ENCODE measurements at regions not wholly inside any gene's neighbourhood (a gene's known extent, or its start where the extent isn't known, plus 50 kb on each side); places are given as distances from the start of the nearest gene placed in this dataset.

GRCh38 chr12:105944628-105945027, 194.1 kb downstream of the NUAK1 start:
- H4K8ac ChIP-seq (ENCODE audit: low read depth, low read length), result no peak overlapping the region
- no peak overlapping the region for H3K18ac ChIP-seq (ENCODE audit: low read length)
- H3K4ac ChIP-seq (ENCODE audit: low read depth, low read length), result no peak overlapping the region
- no peak overlapping the region for H3K23ac ChIP-seq (ENCODE audit: low read length)
- H3K79me1 ChIP-seq (ENCODE audit: low read length), result no peaks in the 10 kb centered on the region
- H4K12ac ChIP-seq (ENCODE audit: low read depth, low read length), result no peak overlapping the region
- H3K4me2 ChIP-seq (ENCODE audit: low read length), result no peak overlapping the region
- H2BK5ac ChIP-seq (ENCODE audit: low read depth, low read length, poor library complexity), result no peak overlapping the region
- H3K36me3 ChIP-seq (ENCODE audit: control insufficient read depth in 1 of 2, insufficient read depth in 2 of 2, low read length in 2 of 2), result no peaks in the 10 kb centered on the region
- H2BK12ac ChIP-seq (ENCODE audit: low read length), result no peak overlapping the region
- no peak overlapping the region for H2BK120ac ChIP-seq (ENCODE audit: insufficient read depth, low read length, poor library complexity)
- no peak overlapping the region for H4K91ac ChIP-seq (ENCODE audit: low read depth, low read length)
- peaks cover 0 to 3% of the 10 kb centered on the region in 2 experiments for H3K4me1 ChIP-seq (ENCODE audit: control insufficient read depth in 1 of 2, insufficient read depth in 2 of 2, low read length in 2 of 2)
- no peak overlapping the region for H3K27ac ChIP-seq (ENCODE audit: low read depth, low read length)
- no peak for DNase-seq
- no peaks in the 10 kb centered on the region for H3K27me3 ChIP-seq (ENCODE audit: insufficient read depth, low read length)
- H3K79me2 ChIP-seq (ENCODE audit: control insufficient read depth, insufficient read depth, low read length, poor library complexity), result no peaks in the 10 kb centered on the region
- no peak overlapping the region for H3K14ac ChIP-seq (ENCODE audit: low read length)
- no CpG with 5 or more reads among the region's 1 CpG for WGBS (ENCODE audit: extremely low coverage, insufficient coverage, insufficient read length)
- no peaks in the 10 kb centered on the region for H3K9me3 ChIP-seq (ENCODE audit: insufficient read depth, low read depth, low read length)
- no peak overlapping the region for H2AFZ ChIP-seq (ENCODE audit: insufficient read depth, low read length, poor library complexity)
- no peak overlapping the region for H2AK5ac ChIP-seq (ENCODE audit: low read length)
- H3K9ac ChIP-seq (ENCODE audit: low read length), result no peak overlapping the region
- no peak overlapping the region for H3K4me3 ChIP-seq (ENCODE audit: low read depth, low read length)

- Histone ChIP-seq H2AFZ (ENCODE audit: insufficient read depth, low read length, poor library complexity) (no peak overlapping the region), H3K79me2 (ENCODE audit: control insufficient read depth, insufficient read depth, low read length, poor library complexity) (no peaks in the 10 kb centered on the region), H2BK5ac (ENCODE audit: low read depth, low read length, poor library complexity) (no peak overlapping the region), H2BK120ac (ENCODE audit: insufficient read depth, low read length, poor library complexity) (peak overlapping the region; percentile 54), H3K4ac (ENCODE audit: low read depth, low read length) (no peak overlapping the region), H2AK5ac (ENCODE audit: low read length) (no peak overlapping the region), H3K27me3 (ENCODE audit: insufficient read depth, low read length) (no peaks in the 10 kb centered on the region), H3K4me2 (ENCODE audit: low read length) (no peak overlapping the region), H3K9me3 (ENCODE audit: insufficient read depth, low read depth, low read length) (no peaks in the 10 kb centered on the region), H3K4me3 (ENCODE audit: low read depth, low read length) (no peak overlapping the region), H3K36me3 (ENCODE audit: control insufficient read depth in 1 of 2, insufficient read depth in 2 of 2, low read length in 2 of 2) (no peaks in the 10 kb centered on the region), H3K27ac (ENCODE audit: low read depth, low read length) (no peak overlapping the region), H2BK12ac (ENCODE audit: low read length) (peak overlapping the region; percentile 17), H4K12ac (ENCODE audit: low read depth, low read length) (no peak overlapping the region), H3K79me1 (ENCODE audit: low read length) (no peaks in the 10 kb centered on the region), H3K14ac (ENCODE audit: low read length) (no peak overlapping the region), H4K8ac (ENCODE audit: low read depth, low read length) (no peak overlapping the region), H3K18ac (ENCODE audit: low read length) (no peak overlapping the region), H4K91ac (ENCODE audit: low read depth, low read length) (no peak overlapping the region), H3K23ac (ENCODE audit: low read length) (no peak overlapping the region), H3K9ac (ENCODE audit: low read length) (no peak overlapping the region), H3K4me1 (ENCODE audit: control insufficient read depth in 1 of 2, insufficient read depth in 2 of 2, low read length in 2 of 2) (peaks cover 0 to 3% of the 10 kb centered on the region in 2 experiments)
- no peak for DNase-seq
- WGBS (ENCODE audit: extremely low coverage, insufficient coverage, insufficient read length), result no CpG with 5 or more reads among the region's 1 CpG
Measured at GRCh38 chr12:105945880-105946279, 192.9 kb downstream of the NUAK1 start.

GRCh38 chr12:105946493-105946901, 192.3 kb downstream of the NUAK1 start:
- Histone ChIP-seq H2AK5ac (ENCODE audit: low read length) (no peak overlapping the region), H3K4ac (ENCODE audit: low read depth, low read length) (no peak overlapping the region), H2BK120ac (ENCODE audit: insufficient read depth, low read length, poor library complexity) (no peak overlapping the region), H3K79me2 (ENCODE audit: control insufficient read depth, insufficient read depth, low read length, poor library complexity) (no peaks in the 10 kb centered on the region), H3K36me3 (ENCODE audit: control insufficient read depth in 1 of 2, insufficient read depth in 2 of 2, low read length in 2 of 2) (no peaks in the 10 kb centered on the region), H3K14ac (ENCODE audit: low read length) (peak overlapping the region; percentile 45), H3K4me2 (ENCODE audit: low read length) (no peak overlapping the region), H4K8ac (ENCODE audit: low read depth, low read length) (no peak overlapping the region), H2BK12ac (ENCODE audit: low read length) (peak overlapping the region; percentile 56), H3K4me3 (ENCODE audit: low read depth, low read length) (no peak overlapping the region), H3K9me3 (ENCODE audit: insufficient read depth, low read depth, low read length) (no peaks in the 10 kb centered on the region), H2BK5ac (ENCODE audit: low read depth, low read length, poor library complexity) (no peak overlapping the region), H2AFZ (ENCODE audit: insufficient read depth, low read length, poor library complexity) (no peak overlapping the region), H3K23ac (ENCODE audit: low read length) (no peak overlapping the region), H3K79me1 (ENCODE audit: low read length) (no peaks in the 10 kb centered on the region), H3K4me1 (ENCODE audit: control insufficient read depth in 1 of 2, insufficient read depth in 2 of 2, low read length in 2 of 2) (peaks cover 0 to 3% of the 10 kb centered on the region in 2 experiments), H3K27me3 (ENCODE audit: insufficient read depth, low read length) (no peaks in the 10 kb centered on the region), H4K91ac (ENCODE audit: low read depth, low read length) (no peak overlapping the region), H3K27ac (ENCODE audit: low read depth, low read length) (no peak overlapping the region), H4K12ac (ENCODE audit: low read depth, low read length) (no peak overlapping the region), H3K18ac (ENCODE audit: low read length) (no peak overlapping the region), H3K9ac (ENCODE audit: low read length) (no peak overlapping the region)
- no CpG with 5 or more reads among the region's 2 CpGs for WGBS (ENCODE audit: extremely low coverage, insufficient coverage, insufficient read length)
- no peak for DNase-seq

- no peak overlapping the region for H3K23ac ChIP-seq (ENCODE audit: low read length)
- H3K4me1 ChIP-seq (ENCODE audit: control insufficient read depth in 1 of 2, insufficient read depth in 2 of 2, low read length in 2 of 2), result peaks cover 0 to 3% of the 10 kb centered on the region in 2 experiments
- WGBS (ENCODE audit: extremely low coverage, insufficient coverage, insufficient read length), result no CpG with 5 or more reads among the region's 5 CpGs
- H2AK5ac ChIP-seq (ENCODE audit: low read length), result no peak overlapping the region
- H3K79me1 ChIP-seq (ENCODE audit: low read length), result no peaks in the 10 kb centered on the region
- H3K14ac ChIP-seq (ENCODE audit: low read length), result no peak overlapping the region
- H3K9me3 ChIP-seq (ENCODE audit: insufficient read depth, low read depth, low read length), result no peaks in the 10 kb centered on the region
- H3K18ac ChIP-seq (ENCODE audit: low read length), result no peak overlapping the region
- H4K8ac ChIP-seq (ENCODE audit: low read depth, low read length), result no peak overlapping the region
- no peak overlapping the region for H2AFZ ChIP-seq (ENCODE audit: insufficient read depth, low read length, poor library complexity)
- H3K27me3 ChIP-seq (ENCODE audit: insufficient read depth, low read length), result no peaks in the 10 kb centered on the region
- no peak overlapping the region for H3K4me2 ChIP-seq (ENCODE audit: low read length)
- no peaks in the 10 kb centered on the region for H3K36me3 ChIP-seq (ENCODE audit: control insufficient read depth in 1 of 2, insufficient read depth in 2 of 2, low read length in 2 of 2)
- H2BK120ac ChIP-seq (ENCODE audit: insufficient read depth, low read length, poor library complexity), result no peak overlapping the region
- no peak overlapping the region for H2BK12ac ChIP-seq (ENCODE audit: low read length)
- no peak overlapping the region for H4K12ac ChIP-seq (ENCODE audit: low read depth, low read length)
- H3K27ac ChIP-seq (ENCODE audit: low read depth, low read length), result no peak overlapping the region
- H4K91ac ChIP-seq (ENCODE audit: low read depth, low read length), result no peak overlapping the region
- H3K4ac ChIP-seq (ENCODE audit: low read depth, low read length), result no peak overlapping the region
- no peak for DNase-seq
- no peak overlapping the region for H3K4me3 ChIP-seq (ENCODE audit: low read depth, low read length)
- no peaks in the 10 kb centered on the region for H3K79me2 ChIP-seq (ENCODE audit: control insufficient read depth, insufficient read depth, low read length, poor library complexity)
- no peak overlapping the region for H2BK5ac ChIP-seq (ENCODE audit: low read depth, low read length, poor library complexity)
- no peak overlapping the region for H3K9ac ChIP-seq (ENCODE audit: low read length)
Measured at GRCh38 chr12:105947906-105948305, 190.8 kb downstream of the NUAK1 start.
